ENCODE measurements at regions not wholly inside any gene's neighbourhood (a gene's known extent, or its start where the extent isn't known, plus 50 kb on each side); places are given as distances from the start of the nearest gene placed in this dataset.

DNA sequence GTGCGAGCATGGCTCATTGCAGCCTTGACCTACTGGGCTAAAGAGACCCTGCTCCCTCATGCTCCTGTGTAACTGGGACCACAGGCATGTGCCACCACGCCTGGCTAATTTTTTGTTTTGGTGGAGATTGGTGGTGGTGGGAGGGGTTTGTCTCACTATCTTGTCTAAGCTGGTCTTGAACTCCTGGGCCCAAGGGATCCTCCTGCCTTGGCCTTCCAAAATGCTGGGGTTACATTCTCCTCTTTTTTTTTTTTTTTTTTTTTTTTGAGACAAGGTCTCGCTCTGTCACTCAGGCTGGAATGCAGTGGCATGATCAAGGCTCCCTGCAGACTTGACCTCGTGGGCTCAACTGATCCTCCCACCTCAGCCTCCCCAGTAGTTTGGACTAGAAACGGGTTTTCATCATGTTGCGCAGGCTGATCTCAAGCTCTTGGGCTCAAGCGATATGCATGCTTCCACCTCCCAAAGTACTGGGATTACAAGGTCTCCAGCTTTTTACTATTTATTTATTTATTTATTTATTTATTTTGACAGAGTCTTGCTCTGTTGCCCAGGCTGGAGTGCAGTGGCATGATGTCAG, 238.3 kb downstream of the MYCN start:
- CTCF ChIA-PET: no interaction called here
- Mint-ChIP-seq H3K4me3 (no peak overlapping the region), H3K4me1 (ENCODE audit: low read depth) (no peaks in the 10 kb centered on the region), H3K27ac (no peak overlapping the region), H3K9me3 (no peaks in the 10 kb centered on the region), H3K36me3 (ENCODE audit: low read depth) (no peaks in the 10 kb centered on the region), H3K27me3 (ENCODE audit: low read depth) (peaks cover 3% of the 10 kb centered on the region)
- DNase-seq: no peak
- intact Hi-C loops (cut with micrococcal nuclease): no loop called here

DNA sequence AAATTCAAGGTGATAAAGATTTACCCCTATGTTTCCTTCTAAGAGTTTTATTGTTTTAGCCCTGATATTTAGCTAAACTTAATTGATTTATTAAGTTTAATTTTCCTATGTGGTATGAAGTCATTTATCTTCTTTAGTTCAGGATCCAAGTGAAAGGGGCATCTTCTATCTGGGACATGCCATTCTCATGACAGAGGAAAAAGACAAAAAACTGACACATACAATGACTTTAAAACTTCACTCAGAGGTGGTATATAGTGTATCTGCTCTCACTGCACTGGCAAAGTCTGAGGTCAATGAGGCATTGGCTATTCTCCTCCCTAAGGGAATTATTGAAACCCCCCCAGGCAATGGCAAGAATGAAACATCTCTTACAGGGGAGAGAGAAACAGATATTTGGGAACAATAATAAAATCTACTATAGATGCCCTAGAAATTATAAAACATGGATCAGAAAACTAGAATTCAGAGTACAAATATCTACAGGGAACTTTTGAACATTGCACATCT, 237.4 kb downstream of the MYCN start:
- no peak for DNase-seq
- Mint-ChIP-seq H3K4me1 (ENCODE audit: low read depth) (no peaks in the 10 kb centered on the region), H3K9me3 (no peaks in the 10 kb centered on the region), H3K27ac (no peak overlapping the region), H3K36me3 (ENCODE audit: low read depth) (no peaks in the 10 kb centered on the region), H3K4me3 (no peak overlapping the region), H3K27me3 (ENCODE audit: low read depth) (no peaks in the 10 kb centered on the region)
- CTCF ChIA-PET: no interaction called here
- intact Hi-C loops (cut with micrococcal nuclease): no loop called here

DNA sequence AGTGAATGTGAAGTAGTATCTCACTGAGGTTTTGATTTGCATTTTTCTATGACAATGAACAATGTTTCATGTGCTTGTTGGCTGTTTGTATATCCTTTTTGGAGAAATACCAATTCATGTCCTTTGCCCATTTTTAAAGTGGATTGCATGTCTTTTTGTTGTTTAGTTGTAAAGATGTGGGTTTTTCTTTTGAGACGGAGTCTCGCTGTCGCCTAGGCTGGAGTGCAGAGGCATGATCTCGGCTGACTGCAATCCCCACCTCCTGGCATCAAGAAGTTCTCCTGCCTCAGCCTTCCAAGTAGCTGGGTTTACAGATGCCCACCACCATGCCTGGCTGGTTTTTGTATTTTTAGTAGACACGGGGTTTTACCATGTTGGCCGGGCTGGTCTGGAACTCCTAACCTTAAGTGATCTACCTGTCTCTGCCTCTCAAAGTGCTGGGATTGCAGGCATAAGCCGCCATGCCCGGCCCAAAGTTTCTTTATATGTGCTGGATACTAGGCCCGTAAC, 236.7 kb downstream of the MYCN start:
- H3K4me3 Mint-ChIP-seq: no peak overlapping the region
- no peaks in the 10 kb centered on the region for H3K4me1 Mint-ChIP-seq (ENCODE audit: low read depth)
- intact Hi-C loops (cut with micrococcal nuclease): no loop called here
- H3K27ac Mint-ChIP-seq: no peak overlapping the region
- no peaks in the 10 kb centered on the region for H3K27me3 Mint-ChIP-seq (ENCODE audit: low read depth)
- H3K36me3 Mint-ChIP-seq (ENCODE audit: low read depth): no peaks in the 10 kb centered on the region
- H3K9me3 Mint-ChIP-seq: no peaks in the 10 kb centered on the region
- CTCF ChIA-PET: no interaction called here
- DNase-seq: no peak

DNA sequence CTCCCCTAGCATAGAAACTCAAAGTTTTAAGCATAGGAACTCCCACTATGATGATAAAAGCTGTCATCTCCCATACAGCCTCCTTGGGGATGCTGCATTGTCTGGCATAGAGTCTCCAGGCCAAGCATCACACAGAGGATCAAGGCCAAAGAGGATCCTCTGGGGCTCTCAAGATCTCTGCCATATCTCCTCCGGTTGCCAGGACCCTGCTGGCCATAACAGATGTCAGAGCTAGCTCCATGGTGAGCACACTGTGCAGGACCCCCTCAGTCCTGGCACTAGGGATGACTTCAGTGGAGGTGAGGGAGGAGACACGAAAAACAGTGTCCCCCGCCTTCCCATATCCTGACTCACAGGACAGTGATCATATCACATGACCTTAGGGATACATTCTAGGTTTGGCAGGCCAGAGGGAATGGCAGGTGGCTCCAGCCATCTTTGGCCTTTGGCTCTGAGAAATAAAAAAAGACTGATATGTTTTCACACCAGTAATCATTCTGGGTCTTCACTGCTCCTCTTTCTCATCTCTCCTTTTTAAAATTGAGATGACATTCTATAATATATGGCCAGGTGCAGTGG, 235.0 kb downstream of the MYCN start:
- H3K27ac Mint-ChIP-seq: no peak overlapping the region
- H3K4me3 Mint-ChIP-seq: no peak overlapping the region
- no peaks in the 10 kb centered on the region for H3K4me1 Mint-ChIP-seq (ENCODE audit: low read depth)
- no peaks in the 10 kb centered on the region for H3K9me3 Mint-ChIP-seq
- intact Hi-C loops (cut with micrococcal nuclease): no loop called here
- CTCF ChIA-PET: no interaction called here
- no peaks in the 10 kb centered on the region for H3K36me3 Mint-ChIP-seq (ENCODE audit: low read depth)
- no peaks in the 10 kb centered on the region for H3K27me3 Mint-ChIP-seq (ENCODE audit: low read depth)
- no peak for DNase-seq

DNA sequence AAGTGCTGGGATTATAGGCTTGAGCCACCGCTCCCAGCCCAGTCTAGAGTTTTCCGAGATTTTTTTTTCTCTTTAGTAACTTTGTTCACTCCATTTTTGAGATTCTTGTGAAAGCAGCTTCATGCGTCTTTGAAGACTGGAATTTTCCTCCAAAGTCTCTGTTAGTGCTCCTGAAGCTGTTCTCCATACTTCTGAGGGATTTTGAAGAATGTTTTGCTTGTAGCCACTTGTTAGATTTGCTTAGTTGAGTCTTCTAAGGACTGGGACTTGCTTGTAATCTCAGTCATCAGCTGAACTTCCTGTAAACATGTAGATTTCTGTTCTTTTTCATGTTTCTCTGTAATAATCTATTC, 234.3 kb downstream of the MYCN start:
- no peak overlapping the region for H3K27ac Mint-ChIP-seq
- DNase-seq: no peak
- intact Hi-C loops (cut with micrococcal nuclease): no loop called here
- H3K4me3 Mint-ChIP-seq: no peak overlapping the region
- no peaks in the 10 kb centered on the region for H3K27me3 Mint-ChIP-seq (ENCODE audit: low read depth)
- CTCF ChIA-PET: no interaction called here
- H3K9me3 Mint-ChIP-seq: no peaks in the 10 kb centered on the region
- H3K36me3 Mint-ChIP-seq (ENCODE audit: low read depth): no peaks in the 10 kb centered on the region
- H3K4me1 Mint-ChIP-seq (ENCODE audit: low read depth): no peaks in the 10 kb centered on the region

DNA sequence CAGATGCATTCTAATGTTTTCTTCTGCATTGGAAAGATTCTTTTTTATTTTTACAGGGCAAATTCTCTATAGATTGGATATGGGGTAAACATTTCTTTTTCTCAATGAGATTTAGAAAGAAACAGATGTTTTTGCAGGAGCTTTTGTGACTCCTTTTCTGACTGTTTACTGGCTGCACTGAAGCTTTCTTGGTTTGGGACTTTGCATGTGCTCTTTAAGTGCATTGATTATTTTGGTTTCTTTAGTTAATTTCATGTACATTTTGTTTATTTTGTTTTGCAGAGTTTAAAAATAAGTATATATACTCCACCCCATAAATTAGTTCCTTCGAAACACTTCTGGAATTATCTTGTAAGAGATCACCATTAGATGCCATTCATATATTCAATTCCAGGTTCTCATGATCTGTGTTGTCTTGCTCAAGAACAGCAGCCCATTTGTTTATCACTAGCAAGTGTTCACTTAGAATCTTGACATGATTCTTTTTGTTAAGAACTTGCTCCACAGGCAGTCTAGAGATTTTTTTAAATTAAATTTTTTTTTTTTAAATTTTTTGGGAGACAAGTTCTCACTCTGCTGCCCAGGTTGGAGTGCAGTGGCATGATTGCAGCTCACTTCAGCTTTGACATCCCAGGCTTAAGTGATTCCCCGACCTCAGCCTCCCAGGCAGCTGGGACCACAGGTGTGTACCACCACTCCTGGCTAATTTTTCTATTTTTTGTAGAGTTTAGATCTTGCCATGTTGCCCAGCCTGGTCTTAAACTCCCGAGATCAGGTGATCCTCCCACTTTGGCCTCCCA, 233.7 kb downstream of the MYCN start:
- H3K4me3 Mint-ChIP-seq: no peak overlapping the region
- H3K36me3 Mint-ChIP-seq (ENCODE audit: low read depth): no peaks in the 10 kb centered on the region
- H3K27ac Mint-ChIP-seq: no peak overlapping the region
- H3K9me3 Mint-ChIP-seq: no peaks in the 10 kb centered on the region
- intact Hi-C loops (cut with micrococcal nuclease): no loop called here
- H3K27me3 Mint-ChIP-seq (ENCODE audit: low read depth): no peaks in the 10 kb centered on the region
- H3K4me1 Mint-ChIP-seq (ENCODE audit: low read depth): no peaks in the 10 kb centered on the region
- no peak for DNase-seq
- CTCF ChIA-PET: no interaction called here

DNA sequence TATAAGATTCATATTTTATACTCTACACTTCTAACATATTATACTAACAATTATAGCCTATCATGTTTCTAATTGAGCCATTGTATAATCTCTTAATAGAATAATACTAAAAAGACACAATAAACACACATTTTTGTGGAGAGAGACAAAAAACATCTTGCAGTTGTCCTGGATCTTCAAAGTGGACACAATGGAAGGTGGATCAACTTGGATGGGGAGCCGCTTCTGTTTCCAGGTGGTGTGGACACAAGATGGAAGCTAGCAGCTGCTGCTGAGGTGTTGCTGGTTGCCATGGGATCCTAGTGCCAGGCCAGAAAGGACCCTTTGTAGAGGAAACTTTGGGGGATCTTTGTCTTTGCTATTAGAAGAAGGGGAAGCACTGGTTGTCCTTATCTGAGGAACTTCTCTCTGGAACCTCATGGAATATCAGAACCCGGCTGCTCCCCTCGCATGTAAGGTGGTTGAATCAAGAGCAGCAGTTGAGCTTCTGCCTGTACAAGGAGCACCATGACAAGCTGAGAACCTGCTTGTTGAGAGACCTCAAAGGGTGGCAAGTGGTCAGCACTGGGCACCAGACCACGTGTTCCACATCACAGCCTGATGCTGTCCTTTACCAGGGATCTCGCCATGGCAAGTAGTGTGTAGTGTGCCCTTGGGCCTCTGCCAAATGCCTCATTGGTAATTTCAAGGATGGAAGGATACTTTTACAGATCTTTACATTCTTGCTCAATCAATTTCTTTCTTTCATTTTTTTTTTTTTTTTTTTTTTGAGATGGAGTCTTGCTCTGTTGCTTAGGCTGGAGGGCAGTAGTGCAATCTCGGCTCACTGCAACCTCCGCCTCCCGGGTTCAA, 232.2 kb downstream of the MYCN start:
- H3K4me1 Mint-ChIP-seq (ENCODE audit: low read depth): no peaks in the 10 kb centered on the region
- H3K27me3 Mint-ChIP-seq (ENCODE audit: low read depth): no peaks in the 10 kb centered on the region
- no peaks in the 10 kb centered on the region for H3K9me3 Mint-ChIP-seq
- no peaks in the 10 kb centered on the region for H3K36me3 Mint-ChIP-seq (ENCODE audit: low read depth)
- CTCF ChIA-PET: interaction anchor here (0.6 kb wide), 1 partner anchor 289 kb away, joined by 3 read pairs; no protein-coding TSS in a partner anchor
- no peak for DNase-seq
- H3K27ac Mint-ChIP-seq: no peak overlapping the region
- no peak overlapping the region for H3K4me3 Mint-ChIP-seq
- intact Hi-C loops (cut with micrococcal nuclease): no loop called here

DNA sequence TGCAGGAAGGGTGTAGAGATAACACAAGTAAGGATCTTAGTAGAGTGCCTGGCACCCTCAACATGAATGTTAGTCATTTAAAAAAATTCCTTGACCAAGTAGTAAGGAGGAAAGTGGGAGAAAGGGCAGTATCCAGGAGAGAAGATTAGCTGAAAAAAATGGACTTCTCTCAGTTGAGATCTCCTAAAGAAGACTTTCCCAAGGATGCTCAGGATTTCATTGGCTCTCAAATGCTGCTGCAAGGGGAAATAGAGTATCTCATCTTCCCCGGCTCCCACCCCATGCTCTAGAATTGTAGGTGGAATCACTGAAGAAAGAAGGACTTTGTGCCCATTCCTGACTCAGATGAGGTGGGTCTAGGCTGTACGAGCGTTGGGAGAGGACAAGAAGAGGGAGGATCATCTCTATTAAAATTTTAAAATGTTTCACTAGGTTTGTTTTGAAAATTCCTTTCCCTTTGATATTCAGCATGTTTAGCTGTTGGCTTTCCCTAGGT, 231.1 kb downstream of the MYCN start:
- H3K4me1 Mint-ChIP-seq (ENCODE audit: low read depth): no peaks in the 10 kb centered on the region
- intact Hi-C loops (cut with micrococcal nuclease): no loop called here
- CTCF ChIA-PET: no interaction called here
- H3K27ac Mint-ChIP-seq: no peak overlapping the region
- H3K36me3 Mint-ChIP-seq (ENCODE audit: low read depth): no peaks in the 10 kb centered on the region
- no peak for DNase-seq
- no peaks in the 10 kb centered on the region for H3K9me3 Mint-ChIP-seq
- H3K27me3 Mint-ChIP-seq (ENCODE audit: low read depth): no peaks in the 10 kb centered on the region
- H3K4me3 Mint-ChIP-seq: no peak overlapping the region

DNA sequence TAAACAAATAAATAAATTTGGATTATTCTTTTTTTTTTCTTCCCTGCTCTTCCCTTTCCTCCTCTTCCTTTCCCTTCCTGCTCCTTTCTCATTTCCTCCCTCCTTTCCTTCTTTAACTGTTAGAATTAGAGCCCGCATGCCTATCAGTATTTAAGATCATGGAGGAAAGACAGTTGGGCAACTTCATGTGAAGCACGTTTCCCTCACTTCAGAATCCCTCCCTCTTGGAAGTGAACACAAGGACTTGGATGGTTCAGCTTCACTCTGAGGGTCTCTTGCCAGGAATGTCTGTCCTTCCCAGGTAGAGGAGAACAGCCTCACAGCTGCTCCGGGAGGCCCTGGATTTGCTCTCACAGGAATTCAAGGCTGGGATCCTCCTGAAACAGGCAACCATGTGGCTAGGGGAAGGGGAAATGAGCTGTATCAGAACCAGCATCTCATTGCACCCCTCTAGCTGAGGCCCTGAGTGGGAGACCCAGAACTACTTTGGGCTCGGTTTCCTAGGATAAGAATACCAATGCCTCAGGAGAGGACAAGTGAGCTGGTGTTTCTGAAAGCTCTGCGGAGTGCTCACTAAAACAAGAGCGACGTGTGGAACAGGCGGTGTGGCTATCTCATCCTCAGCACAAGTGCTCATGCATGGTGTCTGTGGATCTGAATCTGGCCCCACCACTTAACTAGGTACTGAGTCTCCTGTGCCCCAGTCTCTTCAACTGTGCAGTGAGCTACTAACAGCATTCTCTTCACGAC, 230.5 kb downstream of the MYCN start:
- Mint-ChIP-seq H3K27ac (no peak overlapping the region), H3K9me3 (no peaks in the 10 kb centered on the region), H3K27me3 (ENCODE audit: low read depth) (no peaks in the 10 kb centered on the region), H3K4me1 (ENCODE audit: low read depth) (no peaks in the 10 kb centered on the region), H3K4me3 (no peak overlapping the region), H3K36me3 (ENCODE audit: low read depth) (no peaks in the 10 kb centered on the region)
- intact Hi-C loops (cut with micrococcal nuclease): no loop called here
- no peak for DNase-seq
- CTCF ChIA-PET: no interaction called here

DNA sequence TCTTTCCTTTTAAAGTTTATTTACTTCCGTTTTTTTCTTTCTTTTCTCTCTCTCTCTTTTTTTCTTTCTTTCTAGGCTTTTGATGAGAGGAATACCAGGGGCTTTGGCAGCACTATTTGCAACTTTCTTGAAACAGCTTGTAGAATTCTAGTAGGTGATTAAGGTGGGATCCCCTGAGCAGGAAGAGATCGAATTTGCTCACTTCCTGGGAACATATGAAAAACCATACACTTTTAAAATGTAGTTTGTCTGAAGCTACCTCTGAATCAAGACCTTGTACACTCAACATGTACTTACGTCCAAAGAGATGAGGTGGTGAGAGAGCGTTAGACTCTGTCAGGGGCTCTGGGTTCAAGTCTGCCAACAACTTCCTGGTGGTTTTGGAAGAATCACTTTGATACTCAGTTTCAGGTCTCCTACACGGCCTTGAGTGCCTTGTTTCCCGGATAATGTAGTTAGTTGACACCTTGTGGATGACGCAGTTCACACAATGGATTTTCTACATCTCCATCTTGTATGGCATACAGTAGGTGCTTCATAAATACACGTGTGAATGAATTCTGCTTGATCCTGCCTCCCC, 229.1 kb downstream of the MYCN start:
- H3K36me3 Mint-ChIP-seq (ENCODE audit: low read depth): no peaks in the 10 kb centered on the region
- no peaks in the 10 kb centered on the region for H3K9me3 Mint-ChIP-seq
- CTCF ChIA-PET: no interaction called here
- H3K27ac Mint-ChIP-seq: no peak overlapping the region
- no peak overlapping the region for H3K4me3 Mint-ChIP-seq
- intact Hi-C loops (cut with micrococcal nuclease): no loop called here
- DNase-seq: no peak
- H3K27me3 Mint-ChIP-seq (ENCODE audit: low read depth): no peaks in the 10 kb centered on the region
- H3K4me1 Mint-ChIP-seq (ENCODE audit: low read depth): no peaks in the 10 kb centered on the region

DNA sequence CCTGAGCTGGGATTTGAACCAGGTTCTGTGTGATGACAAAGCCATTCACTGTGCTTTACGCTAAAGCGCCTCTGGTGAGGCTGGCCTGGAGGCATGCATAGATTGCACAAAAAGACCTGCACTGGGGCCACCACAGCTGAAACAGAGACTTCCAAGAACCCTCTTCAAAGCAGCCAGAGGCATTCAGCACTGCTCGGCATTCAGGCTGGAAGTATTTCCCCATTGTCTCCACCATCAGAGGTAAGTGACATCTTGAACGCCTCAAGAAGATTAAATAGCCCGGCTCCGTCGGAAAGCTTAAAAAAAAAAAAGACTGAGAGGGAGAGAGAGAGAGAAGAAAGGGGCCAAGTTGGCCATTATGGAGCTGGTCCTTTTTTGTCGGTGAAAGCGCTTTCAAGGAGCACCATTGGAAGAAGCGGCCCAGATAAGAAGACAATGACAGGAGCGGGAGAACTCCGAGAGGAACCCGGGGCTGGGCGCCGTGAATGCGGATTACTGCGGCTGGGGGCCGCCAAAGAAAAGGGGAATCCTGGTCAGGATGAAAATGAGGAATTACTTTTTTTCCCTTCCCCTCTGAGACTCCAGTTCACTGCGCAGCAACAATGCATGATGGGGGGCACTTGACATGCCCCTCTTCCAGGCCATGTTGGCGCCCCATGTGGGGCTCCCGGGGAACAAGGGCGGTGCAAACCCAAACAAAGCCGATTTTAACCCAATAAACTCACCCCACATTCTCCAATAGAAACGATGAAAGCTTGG, 228.3 kb downstream of the MYCN start:
- CTCF ChIA-PET: no interaction called here
- no peaks in the 10 kb centered on the region for H3K27me3 Mint-ChIP-seq (ENCODE audit: low read depth)
- no peaks in the 10 kb centered on the region for H3K9me3 Mint-ChIP-seq
- no peak overlapping the region for H3K27ac Mint-ChIP-seq
- no peak for DNase-seq
- intact Hi-C loops (cut with micrococcal nuclease): no loop called here
- H3K36me3 Mint-ChIP-seq (ENCODE audit: low read depth): no peaks in the 10 kb centered on the region
- no peak overlapping the region for H3K4me3 Mint-ChIP-seq
- no peaks in the 10 kb centered on the region for H3K4me1 Mint-ChIP-seq (ENCODE audit: low read depth)

All from activated naive CD4-positive, alpha-beta T cell treated with anti-CD3 and anti-CD28 coated beads for 36 hours (primary cell).